Stimulated activated CD8-positive, alpha-beta memory T cell treated with anti-CD3 and anti-CD28 coated beads, Interleukin-4, amount 100 ng/mL, for 4 hours (primary cell): ENCODE measurements at regions not wholly inside any gene's neighbourhood (a gene's known extent, or its start where the extent isn't known, plus 50 kb on each side); places are given as distances from the start of the nearest gene placed in this dataset.

ENCODE experiments used
- DNase-seq, 2 donors: peaks; one replicate each; pipeline ENCODE4 v3.0.0-alpha.2; 2020; ENCODE audit warnings: low read depth in 2 of 2, low spot score in 1 of 2

GRCh38 chr21:16709866-16710550 is 802.8 kb upstream of the CXADR start:
- no peak for DNase-seq

DNA sequence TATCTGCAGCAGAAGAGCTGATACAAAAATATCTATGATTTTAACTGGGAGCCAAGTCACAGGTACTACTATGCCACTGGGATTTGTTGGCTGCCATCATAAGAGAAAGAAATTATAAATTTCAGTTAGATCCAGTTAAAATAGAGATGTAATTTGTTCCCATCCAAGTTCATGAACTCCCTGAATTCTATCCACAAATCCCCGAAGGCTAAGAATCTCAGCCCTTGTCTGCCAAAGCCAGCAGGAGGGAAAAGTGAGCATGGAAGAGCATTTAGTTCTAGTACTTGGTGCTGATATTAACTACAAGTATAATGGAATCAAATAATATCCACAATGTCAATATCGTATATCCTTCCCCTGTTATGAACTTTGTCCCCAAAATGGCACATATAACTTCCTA is 801.1 kb upstream of the CXADR start:
- DNase-seq, result no peak

GRCh38 chr21:16713331-16714117 is 799.3 kb upstream of the CXADR start:
- DNase-seq, result no peak

GRCh38 chr21:16740511-16740910 is 772.3 kb upstream of the CXADR start:
- no peak for DNase-seq

DNA sequence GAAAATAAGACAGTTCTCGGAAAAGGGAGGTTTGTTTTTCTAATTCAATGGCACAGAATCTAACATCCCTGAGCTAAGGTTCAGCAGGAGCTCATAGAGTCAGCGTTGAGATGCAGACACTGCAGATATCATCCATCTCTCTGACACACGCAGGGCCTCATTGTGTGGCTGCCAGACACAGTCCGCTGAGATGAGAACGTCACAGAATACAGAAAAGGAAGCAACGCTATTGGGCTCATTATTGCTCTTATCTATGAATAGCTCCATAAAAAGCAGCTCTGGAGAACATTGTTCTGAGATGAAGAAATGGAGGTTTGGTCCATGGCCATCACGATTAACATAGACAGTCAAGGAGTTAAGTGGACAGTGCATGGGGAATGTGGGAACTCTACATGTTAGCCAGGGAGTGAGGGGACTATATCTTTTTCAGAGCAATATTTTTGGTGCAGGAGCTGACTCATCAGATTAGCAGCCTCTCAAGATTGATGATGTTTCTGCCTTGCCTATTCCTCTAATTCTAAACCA is 771.6 kb upstream of the CXADR start:
- DNase-seq, result no peak

GRCh38 chr21:16742131-16742641 is 770.7 kb upstream of the CXADR start:
- DNase-seq, result no peak

GRCh38 chr21:16742741-16743140 is 770.1 kb upstream of the CXADR start:
- no peak for DNase-seq

GRCh38 chr21:16743317-16743716 is 769.5 kb upstream of the CXADR start:
- no peak for DNase-seq

DNA sequence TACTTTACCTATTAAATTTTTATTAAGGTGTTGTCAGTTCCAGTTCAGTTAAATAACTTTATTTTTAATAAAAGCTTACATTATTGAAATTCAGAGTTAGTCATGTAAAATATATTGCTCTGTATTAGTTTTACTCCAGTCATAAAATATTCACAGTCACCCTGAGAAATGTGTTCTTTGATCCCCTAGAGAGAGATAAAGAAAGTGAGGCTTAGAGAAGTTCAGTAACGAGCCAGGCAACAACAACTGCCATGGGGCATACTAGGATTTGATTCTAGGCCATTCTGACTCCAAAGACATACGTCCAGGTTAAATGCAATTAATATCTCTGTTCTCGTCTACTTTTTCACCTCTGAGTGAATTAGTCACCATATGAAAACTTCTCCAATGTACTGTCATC is 761.9 kb upstream of the CXADR start:
- no peak for DNase-seq

GRCh38 chr21:16751695-16752474 is 761.0 kb upstream of the CXADR start:
- no peak for DNase-seq

- no peak for DNase-seq
Measured at GRCh38 chr21:16752475-16752857, 760.4 kb upstream of the CXADR start.

GRCh38 chr21:16755061-16755460 is 757.8 kb upstream of the CXADR start:
- no peak for DNase-seq

- no peak for DNase-seq
Measured at GRCh38 chr21:16767201-16767600, 745.6 kb upstream of the CXADR start.

DNA sequence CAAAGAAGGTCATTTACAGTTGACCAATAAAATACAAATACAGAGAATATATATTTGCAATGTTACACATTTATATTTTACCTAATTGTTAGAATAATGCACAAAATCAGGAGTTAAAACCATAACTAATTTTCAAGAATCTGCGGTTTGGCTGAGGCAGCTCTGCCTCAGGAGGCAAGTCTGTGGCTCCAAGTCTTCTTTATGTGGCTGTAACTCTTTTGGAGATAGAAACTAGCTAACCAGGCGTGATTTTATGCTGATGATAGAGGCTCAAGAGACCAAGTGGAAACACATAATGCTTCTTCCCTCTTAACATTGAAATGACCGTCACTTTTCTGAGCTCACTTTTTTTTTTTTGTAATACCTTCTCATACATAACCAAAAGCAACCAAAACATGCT is 744.7 kb upstream of the CXADR start:
- no peak for DNase-seq

- DNase-seq, result no peak
Measured at GRCh38 chr21:16770266-16770665, 742.6 kb upstream of the CXADR start.

- no peak for DNase-seq
Measured at GRCh38 chr21:16773206-16773605, 739.6 kb upstream of the CXADR start.

DNA sequence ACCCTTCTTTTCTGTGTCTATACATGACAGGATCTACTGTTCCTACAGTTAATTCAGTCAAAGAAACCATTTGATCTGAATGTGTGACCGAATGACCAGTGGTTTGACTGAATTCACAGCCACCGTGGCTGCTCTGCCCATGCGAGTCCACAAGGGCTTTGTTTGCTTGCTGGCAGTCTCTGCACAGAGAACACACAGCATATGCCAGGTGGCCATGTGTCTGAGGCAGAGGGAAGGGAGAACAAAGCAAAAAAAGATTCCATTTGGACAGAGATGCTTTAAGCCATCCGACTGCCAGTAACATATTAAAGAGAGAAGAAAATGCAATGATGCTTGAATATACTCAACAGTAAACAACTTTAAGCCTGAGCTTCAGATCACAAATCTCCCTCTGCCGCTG is 737.8 kb upstream of the CXADR start:
- DNase-seq, result no peak

- DNase-seq, result no peak
Measured at GRCh38 chr21:16777041-16777720, 735.7 kb upstream of the CXADR start.

DNA sequence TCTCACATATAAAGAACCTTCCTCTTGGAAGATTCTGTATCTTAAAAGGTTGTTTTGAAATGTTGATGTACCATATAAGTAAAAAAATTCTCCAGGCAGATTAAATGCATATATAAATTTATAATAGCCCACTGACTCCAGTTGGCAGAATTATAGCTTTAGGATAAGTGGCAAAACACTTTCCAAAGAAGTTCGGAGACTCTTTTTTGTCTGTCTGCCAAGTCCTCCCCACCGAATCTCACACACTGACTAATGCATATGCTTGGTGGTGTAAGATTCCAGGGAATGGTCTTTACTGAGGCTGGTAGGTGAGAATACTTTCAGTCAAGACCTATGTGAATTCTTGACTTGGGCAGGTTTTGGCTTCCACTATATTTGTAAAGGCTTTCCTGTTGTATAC is 724.3 kb upstream of the CXADR start:
- no peak for DNase-seq

DNA sequence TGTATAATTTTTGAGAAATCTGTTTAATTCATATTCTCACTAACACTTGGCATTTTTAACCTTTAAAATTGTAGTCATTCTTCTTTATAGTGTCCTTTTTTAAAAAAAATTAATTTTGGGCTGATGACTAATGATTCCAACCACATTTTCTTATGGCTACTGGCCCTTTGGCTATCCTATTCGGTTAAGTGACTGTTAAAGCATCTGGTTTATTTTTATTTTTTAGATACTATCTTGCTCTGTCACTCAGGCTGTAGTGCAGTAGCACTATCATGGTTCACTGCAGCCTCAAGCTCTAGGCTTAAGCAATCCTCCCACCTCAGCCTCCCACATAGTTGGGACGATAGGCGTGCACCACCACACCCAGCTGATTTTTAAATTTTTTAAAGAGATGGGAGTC is 723.2 kb upstream of the CXADR start:
- no peak for DNase-seq

DNA sequence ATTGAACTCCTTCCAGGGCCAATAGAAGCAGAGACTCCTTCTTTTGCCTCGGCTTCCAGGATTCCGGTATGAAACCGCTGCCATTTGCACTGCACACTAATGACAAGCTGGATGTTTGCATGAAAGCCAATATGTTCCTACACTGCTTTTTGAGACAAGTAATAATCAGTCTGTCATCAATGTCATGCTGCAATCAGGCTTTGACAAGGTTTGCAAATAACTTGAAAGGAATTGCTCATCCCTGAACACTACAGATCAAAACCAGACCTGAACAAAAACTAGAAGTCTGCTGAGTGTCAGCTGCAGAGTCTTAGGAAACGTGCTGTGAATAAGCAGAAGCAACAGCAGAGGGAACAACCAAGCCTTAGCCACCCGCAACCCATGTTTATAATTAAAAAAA is 720.7 kb upstream of the CXADR start:
- no peak for DNase-seq
